ENCODE measurements at regions not wholly inside any gene's neighbourhood (a gene's known extent, or its start where the extent isn't known, plus 50 kb on each side); places are given as distances from the start of the nearest gene placed in this dataset.

GRCh38 chr14:23707415-23707814 is 71.3 kb downstream of the DHRS2 start:
- H3K4me1 ChIP-seq (ENCODE audit: control extremely low read depth in 1 of 4, control insufficient read depth in 4 of 4, insufficient read depth in 4 of 4, low read length in 3 of 4), result peaks cover 0 to 9% (median 1%) of the 10 kb centered on the region in 4 experiments
- peaks cover 3 to 15% (median 5%) of the 10 kb centered on the region in 5 experiments for H3K9me3 ChIP-seq (ENCODE audit: control extremely low read depth in 1 of 5, control insufficient read depth in 4 of 5, insufficient read depth in 2 of 5, low read depth in 1 of 5, low read length in 4 of 5)
- H3K27me3 ChIP-seq (replicated peaks in 2 of 5; ENCODE audit: control insufficient read depth in 4 of 5, insufficient read depth in 5 of 5, low read length in 4 of 5), result no peaks in the 10 kb centered on the region
- DNase-seq, result no peak
- ChIA-PET POLR2A (no interaction called here), CTCF (no interaction called here)
- WGBS (ENCODE audit: insufficient coverage), result 99% methylated on average over 5 of the region's 5 CpGs
- H3K36me3 ChIP-seq (ENCODE audit: control insufficient read depth in 4 of 4, insufficient read depth in 4 of 4, low read length in 3 of 4), result no peaks in the 10 kb centered on the region
- H3K4me3 ChIP-seq (ENCODE audit: control insufficient read depth in 1 of 7, extremely low read depth in 1 of 7, insufficient read depth in 4 of 7, low read depth in 2 of 7, low read length in 6 of 7), result no peak overlapping the region
- H3K27ac ChIP-seq (ENCODE audit: insufficient read depth in 1 of 2, low read depth in 1 of 2, low read length in 2 of 2, poor library complexity in 1 of 2, severe bottlenecking in 2 of 2), result no peak overlapping the region

GRCh38 chr14:23708343-23708742 is 72.2 kb downstream of the DHRS2 start:
- POLR2A ChIA-PET, result no interaction called here

GRCh38 chr14:23709923-23710322 is 73.8 kb downstream of the DHRS2 start:
- Histone ChIP-seq H3K27me3 (replicated peaks in 2 of 5; ENCODE audit: control insufficient read depth in 4 of 5, insufficient read depth in 5 of 5, low read length in 4 of 5) (no peaks in the 10 kb centered on the region), H3K9me3 (ENCODE audit: control extremely low read depth in 1 of 5, control insufficient read depth in 4 of 5, insufficient read depth in 2 of 5, low read depth in 1 of 5, low read length in 4 of 5) (peaks cover 2 to 12% (median 3%) of the 10 kb centered on the region in 5 experiments), H3K36me3 (ENCODE audit: control insufficient read depth in 4 of 4, insufficient read depth in 4 of 4, low read length in 3 of 4) (no peaks in the 10 kb centered on the region), H3K27ac (ENCODE audit: insufficient read depth in 1 of 2, low read depth in 1 of 2, low read length in 2 of 2, poor library complexity in 1 of 2, severe bottlenecking in 2 of 2) (no peak overlapping the region), H3K4me1 (ENCODE audit: control extremely low read depth in 1 of 4, control insufficient read depth in 4 of 4, insufficient read depth in 4 of 4, low read length in 3 of 4) (no peaks in the 10 kb centered on the region), H3K4me3 (ENCODE audit: control insufficient read depth in 1 of 7, extremely low read depth in 1 of 7, insufficient read depth in 4 of 7, low read depth in 2 of 7, low read length in 6 of 7) (no peak overlapping the region)
- CTCF ChIA-PET, result no interaction called here
- no peak for DNase-seq
- POLR2A ChIA-PET, result no interaction called here
- no CpG with 5 or more reads among the region's 2 CpGs for WGBS (ENCODE audit: insufficient coverage)

More at GRCh38 chr14:23708343-23708742, 72.2 kb downstream of the DHRS2 start:
- Histone ChIP-seq H3K27me3 (replicated peaks in 2 of 5; ENCODE audit: control insufficient read depth in 4 of 5, insufficient read depth in 5 of 5, low read length in 4 of 5) (no peaks in the 10 kb centered on the region), H3K4me3 (ENCODE audit: control insufficient read depth in 1 of 7, extremely low read depth in 1 of 7, insufficient read depth in 4 of 7, low read depth in 2 of 7, low read length in 6 of 7) (no peak overlapping the region), H3K36me3 (ENCODE audit: control insufficient read depth in 4 of 4, insufficient read depth in 4 of 4, low read length in 3 of 4) (no peaks in the 10 kb centered on the region), H3K4me1 (ENCODE audit: control extremely low read depth in 1 of 4, control insufficient read depth in 4 of 4, insufficient read depth in 4 of 4, low read length in 3 of 4) (peaks cover 0 to under 1% (median 0%) of the 10 kb centered on the region in 4 experiments), H3K9me3 (ENCODE audit: control extremely low read depth in 1 of 5, control insufficient read depth in 4 of 5, insufficient read depth in 2 of 5, low read depth in 1 of 5, low read length in 4 of 5) (peaks cover 3 to 15% (median 5%) of the 10 kb centered on the region in 5 experiments), H3K27ac (ENCODE audit: insufficient read depth in 1 of 2, low read depth in 1 of 2, low read length in 2 of 2, poor library complexity in 1 of 2, severe bottlenecking in 2 of 2) (no peak overlapping the region)
- WGBS (ENCODE audit: insufficient coverage), result 95% methylated on average over 2 of the region's 4 CpGs
- CTCF ChIA-PET, result no interaction called here
- no peak for DNase-seq

- Histone ChIP-seq H3K4me1 (ENCODE audit: control extremely low read depth in 1 of 4, control insufficient read depth in 4 of 4, insufficient read depth in 4 of 4, low read length in 3 of 4) (no peaks in the 10 kb centered on the region), H3K27ac (ENCODE audit: insufficient read depth in 1 of 2, low read depth in 1 of 2, low read length in 2 of 2, poor library complexity in 1 of 2, severe bottlenecking in 2 of 2) (no peak overlapping the region), H3K36me3 (ENCODE audit: control insufficient read depth in 4 of 4, insufficient read depth in 4 of 4, low read length in 3 of 4) (no peaks in the 10 kb centered on the region), H3K9me3 (ENCODE audit: control extremely low read depth in 1 of 5, control insufficient read depth in 4 of 5, insufficient read depth in 2 of 5, low read depth in 1 of 5, low read length in 4 of 5) (peaks cover 0 to 1% (median 0%) of the 10 kb centered on the region in 5 experiments), H3K27me3 (replicated peaks in 2 of 5; ENCODE audit: control insufficient read depth in 4 of 5, insufficient read depth in 5 of 5, low read length in 4 of 5) (no peaks in the 10 kb centered on the region), H3K4me3 (ENCODE audit: control insufficient read depth in 1 of 7, extremely low read depth in 1 of 7, insufficient read depth in 4 of 7, low read depth in 2 of 7, low read length in 6 of 7) (no peak overlapping the region)
- DNase-seq, result no peak
- CTCF ChIA-PET, result no interaction called here
- WGBS (ENCODE audit: insufficient coverage), result 94% methylated on average over 2 of the region's 2 CpGs
- POLR2A ChIA-PET, result no interaction called here
Measured at GRCh38 chr14:23712287-23712686, 76.1 kb downstream of the DHRS2 start.

GRCh38 chr14:23719225-23719985 is 83.2 kb downstream of the DHRS2 start:
- POLR2A ChIA-PET, result no interaction called here
- Histone ChIP-seq H3K36me3 (ENCODE audit: control insufficient read depth in 4 of 4, insufficient read depth in 4 of 4, low read length in 3 of 4) (no peaks in the 10 kb centered on the region), H3K27me3 (replicated peaks in 2 of 5; ENCODE audit: control insufficient read depth in 4 of 5, insufficient read depth in 5 of 5, low read length in 4 of 5) (no peaks in the 10 kb centered on the region), H3K9me3 (ENCODE audit: control extremely low read depth in 1 of 5, control insufficient read depth in 4 of 5, insufficient read depth in 2 of 5, low read depth in 1 of 5, low read length in 4 of 5) (no peaks in the 10 kb centered on the region), H3K4me1 (ENCODE audit: control extremely low read depth in 1 of 4, control insufficient read depth in 4 of 4, insufficient read depth in 4 of 4, low read length in 3 of 4) (no peaks in the 10 kb centered on the region), H3K27ac (ENCODE audit: insufficient read depth in 1 of 2, low read depth in 1 of 2, low read length in 2 of 2, poor library complexity in 1 of 2, severe bottlenecking in 2 of 2) (no peak overlapping the region), H3K4me3 (ENCODE audit: control insufficient read depth in 1 of 7, extremely low read depth in 1 of 7, insufficient read depth in 4 of 7, low read depth in 2 of 7, low read length in 6 of 7) (no peak overlapping the region)
- 98% methylated on average over 10 of the region's 10 CpGs for WGBS (ENCODE audit: insufficient coverage)
- DNase-seq, result no peak
- CTCF ChIA-PET, result no interaction called here

- no peak overlapping the region for H3K4me3 ChIP-seq (ENCODE audit: control insufficient read depth in 1 of 7, extremely low read depth in 1 of 7, insufficient read depth in 4 of 7, low read depth in 2 of 7, low read length in 6 of 7)
- H3K36me3 ChIP-seq (ENCODE audit: control insufficient read depth in 4 of 4, insufficient read depth in 4 of 4, low read length in 3 of 4), result no peaks in the 10 kb centered on the region
- H3K4me1 ChIP-seq (ENCODE audit: control extremely low read depth in 1 of 4, control insufficient read depth in 4 of 4, insufficient read depth in 4 of 4, low read length in 3 of 4), result peaks cover 0 to 3% (median 0%) of the 10 kb centered on the region in 4 experiments
- no peaks in the 10 kb centered on the region for H3K9me3 ChIP-seq (ENCODE audit: control extremely low read depth in 1 of 5, control insufficient read depth in 4 of 5, insufficient read depth in 2 of 5, low read depth in 1 of 5, low read length in 4 of 5)
- no peaks in the 10 kb centered on the region for H3K27me3 ChIP-seq (replicated peaks in 2 of 5; ENCODE audit: control insufficient read depth in 4 of 5, insufficient read depth in 5 of 5, low read length in 4 of 5)
- no peak overlapping the region for H3K27ac ChIP-seq (ENCODE audit: insufficient read depth in 1 of 2, low read depth in 1 of 2, low read length in 2 of 2, poor library complexity in 1 of 2, severe bottlenecking in 2 of 2)
- CTCF ChIA-PET, result interaction anchor here (1.1 kb wide), 1 partner anchor 12 kb away, joined by 4 read pairs; no protein-coding TSS in a partner anchor
- WGBS (ENCODE audit: insufficient coverage), result no CpG with 5 or more reads among the region's 1 CpG
- DNase-seq, result no peak
- POLR2A ChIA-PET, result no interaction called here
Measured at GRCh38 chr14:23722675-23723074, 86.5 kb downstream of the DHRS2 start.

GRCh38 chr14:23723911-23724310 is 87.7 kb downstream of the DHRS2 start:
- no CpG with 5 or more reads among the region's 3 CpGs for WGBS (ENCODE audit: insufficient coverage)
- Histone ChIP-seq H3K36me3 (ENCODE audit: control insufficient read depth in 4 of 4, insufficient read depth in 4 of 4, low read length in 3 of 4) (no peaks in the 10 kb centered on the region), H3K4me3 (ENCODE audit: control insufficient read depth in 1 of 7, extremely low read depth in 1 of 7, insufficient read depth in 4 of 7, low read depth in 2 of 7, low read length in 6 of 7) (no peak overlapping the region), H3K27ac (ENCODE audit: insufficient read depth in 1 of 2, low read depth in 1 of 2, low read length in 2 of 2, poor library complexity in 1 of 2, severe bottlenecking in 2 of 2) (no peak overlapping the region), H3K27me3 (replicated peaks in 2 of 5; ENCODE audit: control insufficient read depth in 4 of 5, insufficient read depth in 5 of 5, low read length in 4 of 5) (no peaks in the 10 kb centered on the region), H3K4me1 (ENCODE audit: control extremely low read depth in 1 of 4, control insufficient read depth in 4 of 4, insufficient read depth in 4 of 4, low read length in 3 of 4) (peaks cover 0 to 3% (median 0%) of the 10 kb centered on the region in 4 experiments), H3K9me3 (ENCODE audit: control extremely low read depth in 1 of 5, control insufficient read depth in 4 of 5, insufficient read depth in 2 of 5, low read depth in 1 of 5, low read length in 4 of 5) (no peaks in the 10 kb centered on the region)
- ChIA-PET CTCF (interaction anchor here (1.1 to 1.7 kb wide), 2 partner anchors 42 to 58 kb away, joined by 3 to 4 read pairs; no protein-coding TSS in a partner anchor), POLR2A (no interaction called here)
- DNase-seq, result no peak
